Vagina (tissue), 2 donors: ENCODE measurements at regions not wholly inside any gene's neighbourhood (a gene's known extent, or its start where the extent isn't known, plus 50 kb on each side); places are given as distances from the start of the nearest gene placed in this dataset.

Experiments
- DNase-seq, 2 donors: peaks; one replicate each; pipeline ENCODE4 v3.0.0-alpha.2; 2017; ENCODE audit errors: extremely low spot score in 2 of 2
- H3K27ac ChIP-seq: fragments of 200-600 bp; sonication (generic); one replicate; pipeline ENCODE4 v1.5.1; 2019
- H3K27me3 ChIP-seq: fragments of 200-600 bp; sonication (generic); one replicate; pipeline ENCODE4 v1.5.1; 2019
- H3K36me3 ChIP-seq, 2 donors: fragments of 200-600 bp; sonication (generic); one replicate each; pipeline ENCODE4 v1.5.1; 2017 to 2019
- H3K4me1 ChIP-seq: fragments of 200-600 bp; sonication (generic); one replicate; pipeline ENCODE4 v1.5.1; 2019
- H3K4me3 ChIP-seq, 2 donors: fragments of 200-600 bp; sonication (generic); 1 replicate in 1 of 2; 2 replicates in 1 of 2; pipeline ENCODE4 v1.5.1; 2016 to 2019
- H3K9me3 ChIP-seq: fragments of 200-600 bp; sonication (generic); one replicate; pipeline ENCODE4 v1.5.1; 2019
- POLR2A ChIP-seq, 2 donors: fragments of 450-650 bp; IDR thresholded peaks; one replicate each; pipeline ENCODE4 v1.6.1; 2017; ENCODE audit warnings: antibody characterized with exemption in 2 of 2, mild to moderate bottlenecking in 2 of 2, moderate library complexity in 2 of 2
- POLR2AphosphoS5 ChIP-seq, 2 donors: sonication (generic); formaldehyde crosslinking; IDR thresholded peaks; one replicate each; pipeline ENCODE4 v1.9.0; 2017; ENCODE audit warnings: antibody characterized with exemption in 2 of 2, mild to moderate bottlenecking in 2 of 2, low read depth in 1 of 2; ENCODE audit not compliant: insufficient read depth in 1 of 2
- intact Hi-C: fragments of 100-400 bp; cut with DNase I; formaldehyde crosslinking; loops from one replicate; pipeline ENCODE4 v1.15.1; 2023
- TF ChIP-seq, protein P1 (sequence below), 3 experiments: fragments of 450-650 bp in 2 of 3; fragments of 200-600 bp in 1 of 3; sonication (generic) in 1 of 3; IDR thresholded peaks; one replicate each; pipeline ENCODE4 v1.5.1; 2017 to 2019; ENCODE audit warnings: antibody characterized with exemption in 3 of 3, mild to moderate bottlenecking in 2 of 3, moderate library complexity in 2 of 3

DNA sequence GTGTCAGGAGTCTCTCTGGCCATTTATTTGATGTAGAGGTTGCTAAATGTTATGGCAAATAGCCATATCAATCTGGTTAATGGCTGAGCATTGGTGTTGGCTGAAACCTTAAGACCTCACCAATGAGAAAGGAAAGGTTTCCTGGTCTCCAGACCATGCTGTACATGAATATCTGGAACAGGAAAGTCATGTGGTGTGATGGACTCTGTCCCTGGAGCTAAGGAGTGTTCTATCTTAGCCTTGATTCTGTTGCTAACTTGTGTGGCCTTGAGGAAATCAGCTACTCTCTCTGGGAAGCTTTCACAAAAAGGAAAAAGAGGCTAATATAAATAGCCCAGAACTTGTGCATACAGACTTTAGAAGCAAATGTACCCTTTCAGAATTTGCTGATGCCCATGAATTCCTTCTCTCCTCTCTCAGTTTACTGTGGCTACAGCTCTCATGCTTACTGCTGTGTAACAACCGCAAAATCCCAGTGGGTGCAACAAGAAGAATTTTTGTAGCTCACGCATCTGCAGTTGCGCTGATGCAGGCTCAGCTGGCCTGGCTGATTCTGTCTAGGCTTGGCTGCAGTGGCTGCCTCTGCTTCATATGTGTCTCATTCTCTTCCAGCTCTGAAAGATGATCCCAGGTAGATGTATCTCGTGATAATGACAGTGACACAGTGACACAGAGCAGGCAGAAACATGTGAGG, 287.5 kb downstream of the NPIPA8 start:
- DNase-seq: no peak
- TF ChIP-seq, protein P1, sequence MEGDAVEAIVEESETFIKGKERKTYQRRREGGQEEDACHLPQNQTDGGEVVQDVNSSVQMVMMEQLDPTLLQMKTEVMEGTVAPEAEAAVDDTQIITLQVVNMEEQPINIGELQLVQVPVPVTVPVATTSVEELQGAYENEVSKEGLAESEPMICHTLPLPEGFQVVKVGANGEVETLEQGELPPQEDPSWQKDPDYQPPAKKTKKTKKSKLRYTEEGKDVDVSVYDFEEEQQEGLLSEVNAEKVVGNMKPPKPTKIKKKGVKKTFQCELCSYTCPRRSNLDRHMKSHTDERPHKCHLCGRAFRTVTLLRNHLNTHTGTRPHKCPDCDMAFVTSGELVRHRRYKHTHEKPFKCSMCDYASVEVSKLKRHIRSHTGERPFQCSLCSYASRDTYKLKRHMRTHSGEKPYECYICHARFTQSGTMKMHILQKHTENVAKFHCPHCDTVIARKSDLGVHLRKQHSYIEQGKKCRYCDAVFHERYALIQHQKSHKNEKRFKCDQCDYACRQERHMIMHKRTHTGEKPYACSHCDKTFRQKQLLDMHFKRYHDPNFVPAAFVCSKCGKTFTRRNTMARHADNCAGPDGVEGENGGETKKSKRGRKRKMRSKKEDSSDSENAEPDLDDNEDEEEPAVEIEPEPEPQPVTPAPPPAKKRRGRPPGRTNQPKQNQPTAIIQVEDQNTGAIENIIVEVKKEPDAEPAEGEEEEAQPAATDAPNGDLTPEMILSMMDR (IDR thresholded peaks at IDR 0.05): no peak
- TF ChIP-seq POLR2AphosphoS5 (IDR thresholded peaks at IDR 0.05; ENCODE audit: insufficient read depth in 1 of 2, low read depth in 1 of 2): no peak
- no peak for TF ChIP-seq POLR2A (IDR thresholded peaks at IDR 0.05)
- Histone ChIP-seq H3K27ac (no peak overlapping the region), H3K4me1 (no peaks in the 10 kb centered on the region), H3K4me3 (no peak overlapping the region), H3K9me3 (no peaks in the 10 kb centered on the region), H3K36me3 (no peaks in the 10 kb centered on the region), H3K27me3 (no peaks in the 10 kb centered on the region)
- intact Hi-C loops: no loop called here

DNA sequence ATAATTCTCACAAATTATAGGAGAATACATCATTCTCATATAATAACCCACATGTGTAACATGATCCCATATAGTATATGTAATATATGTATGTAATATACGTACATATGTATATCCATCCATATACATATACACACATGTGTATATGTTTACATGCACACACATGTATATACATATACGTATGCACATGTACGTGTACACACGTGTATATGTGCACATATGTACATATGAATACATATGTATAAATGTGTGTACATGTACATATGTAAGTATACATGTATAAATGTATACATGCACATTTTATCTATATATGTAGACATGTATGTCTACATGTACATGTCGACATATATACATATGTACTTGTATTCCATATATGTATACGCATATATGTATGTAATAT, 288.8 kb downstream of the NPIPA8 start:
- Histone ChIP-seq H3K27me3 (no peaks in the 10 kb centered on the region), H3K27ac (no peak overlapping the region), H3K36me3 (no peaks in the 10 kb centered on the region), H3K9me3 (no peaks in the 10 kb centered on the region), H3K4me1 (no peaks in the 10 kb centered on the region), H3K4me3 (no peak overlapping the region)
- TF ChIP-seq, protein P1 (IDR thresholded peaks at IDR 0.05): no peak
- TF ChIP-seq POLR2AphosphoS5 (IDR thresholded peaks at IDR 0.05; ENCODE audit: insufficient read depth in 1 of 2, low read depth in 1 of 2): no peak
- no peak for TF ChIP-seq POLR2A (IDR thresholded peaks at IDR 0.05)
- intact Hi-C loops: no loop called here
- DNase-seq: no peak

DNA sequence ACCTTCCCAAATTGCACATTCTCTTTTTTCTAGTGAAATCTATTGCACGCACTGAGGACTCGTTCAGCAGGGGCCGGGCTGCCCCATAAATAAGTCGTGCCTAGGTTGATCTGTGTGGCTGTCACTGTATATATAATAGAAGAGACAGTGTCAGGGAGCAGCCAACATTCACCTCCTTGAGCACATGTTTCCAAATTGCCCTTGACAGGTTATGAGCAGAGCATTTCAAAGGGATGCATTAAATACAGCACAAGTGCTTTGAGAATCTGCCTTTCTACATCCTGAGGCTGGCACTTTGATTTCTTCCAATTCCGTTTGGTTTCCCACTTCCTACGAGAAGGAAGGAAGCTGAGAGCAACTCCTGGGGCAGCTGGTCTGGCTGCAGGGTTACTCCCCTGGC, 291.2 kb downstream of the NPIPA8 start:
- no peaks in the 10 kb centered on the region for H3K9me3 ChIP-seq
- H3K4me1 ChIP-seq: no peaks in the 10 kb centered on the region
- H3K36me3 ChIP-seq: no peaks in the 10 kb centered on the region
- H3K27ac ChIP-seq: no peak overlapping the region
- intact Hi-C loops: no loop called here
- no peak for DNase-seq
- H3K4me3 ChIP-seq: no peak overlapping the region
- H3K27me3 ChIP-seq: no peaks in the 10 kb centered on the region
- TF ChIP-seq POLR2AphosphoS5 (IDR thresholded peaks at IDR 0.05; ENCODE audit: insufficient read depth in 1 of 2, low read depth in 1 of 2): no peak
- TF ChIP-seq, protein P1 (IDR thresholded peaks at IDR 0.05): no peak
- no peak for TF ChIP-seq POLR2A (IDR thresholded peaks at IDR 0.05)

DNA sequence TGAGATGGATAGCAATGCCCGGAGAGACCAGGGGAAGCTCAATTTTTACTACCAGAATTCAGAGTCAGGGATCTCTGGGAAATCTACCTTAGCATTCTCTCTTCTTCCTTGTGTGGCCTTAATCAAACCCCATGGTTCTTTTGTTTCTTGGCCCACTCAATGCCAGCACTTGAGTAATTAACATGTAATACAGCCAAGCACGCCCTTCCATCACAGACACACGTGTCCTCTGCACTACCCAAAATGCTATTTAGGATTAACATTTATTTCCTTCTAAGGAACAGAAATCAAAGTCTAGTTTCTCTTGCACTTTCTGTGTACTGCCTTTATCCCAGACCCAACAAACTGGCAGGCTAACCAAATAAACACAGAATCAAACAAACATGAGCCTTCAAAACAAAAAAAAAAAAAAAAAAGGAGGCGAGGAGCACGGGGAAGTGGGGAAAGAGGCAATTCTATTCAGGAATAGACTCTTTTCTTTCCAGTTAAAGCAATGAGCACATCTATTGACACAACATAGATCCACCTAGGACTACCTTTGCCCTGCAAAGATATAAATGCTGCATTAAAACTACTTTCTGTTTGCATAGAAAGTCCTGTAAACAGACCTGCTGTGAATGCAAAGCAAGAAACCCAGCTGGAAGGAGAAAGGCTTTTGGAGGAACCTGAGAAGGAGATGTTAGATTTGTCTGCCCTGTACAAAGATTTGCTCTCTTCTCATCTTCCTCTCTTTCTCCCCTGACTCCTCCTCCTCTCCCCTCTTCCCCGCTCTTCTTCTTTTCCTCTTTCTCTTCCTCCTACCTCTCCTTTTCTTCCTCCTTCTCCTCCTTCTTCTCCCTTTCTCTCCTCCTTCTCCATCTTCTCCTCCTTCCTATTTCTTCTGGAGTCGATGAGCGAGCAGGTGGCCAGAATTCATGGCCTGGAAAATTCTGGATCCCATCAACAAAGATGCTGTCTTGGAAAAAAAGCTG, 294.4 kb downstream of the NPIPA8 start:
- Histone ChIP-seq H3K4me3 (no peak overlapping the region), H3K27me3 (no peaks in the 10 kb centered on the region), H3K27ac (no peak overlapping the region), H3K36me3 (no peaks in the 10 kb centered on the region), H3K4me1 (no peaks in the 10 kb centered on the region), H3K9me3 (no peaks in the 10 kb centered on the region)
- no peak for DNase-seq
- TF ChIP-seq, protein P1 (IDR thresholded peaks at IDR 0.05): no peak
- no peak for TF ChIP-seq POLR2A (IDR thresholded peaks at IDR 0.05)
- no peak for TF ChIP-seq POLR2AphosphoS5 (IDR thresholded peaks at IDR 0.05; ENCODE audit: insufficient read depth in 1 of 2, low read depth in 1 of 2)
- intact Hi-C loops: no loop called here
